Stimulated activated CD8-positive, alpha-beta memory T cell treated with anti-CD3 and anti-CD28 coated beads, Interleukin-15, amount 100 ng/mL, for 48 hours (primary cell): ENCODE measurements at regions not wholly inside any gene's neighbourhood (a gene's known extent, or its start where the extent isn't known, plus 50 kb on each side); places are given as distances from the start of the nearest gene placed in this dataset.

ENCODE experiments used
- DNase-seq, 2 donors: peaks; one replicate each; pipeline ENCODE4 v3.0.0-alpha.2; 2020; ENCODE audit warnings: low read depth in 2 of 2

DNA sequence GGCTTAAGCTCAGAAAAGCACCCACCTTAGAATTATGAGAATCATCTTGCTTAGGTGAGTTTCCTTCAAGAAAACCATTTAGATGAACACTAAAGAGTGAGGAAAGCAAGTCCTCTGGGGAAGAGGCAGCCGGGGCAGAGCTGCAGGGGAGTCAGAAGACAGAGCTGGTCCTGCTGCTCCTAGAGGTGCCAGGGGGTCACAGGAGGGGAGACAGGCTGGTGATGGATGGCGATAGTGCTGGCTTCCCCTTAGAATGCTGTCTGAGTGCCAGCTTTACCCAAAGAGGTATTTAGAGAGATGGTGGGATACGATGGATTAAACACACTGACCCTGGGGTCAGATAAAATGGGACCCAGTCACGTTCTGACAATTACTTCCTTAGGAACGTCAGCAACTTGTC lies 269.4 kb downstream of the TDRD15 start:
- DNase-seq, result no peak

DNA sequence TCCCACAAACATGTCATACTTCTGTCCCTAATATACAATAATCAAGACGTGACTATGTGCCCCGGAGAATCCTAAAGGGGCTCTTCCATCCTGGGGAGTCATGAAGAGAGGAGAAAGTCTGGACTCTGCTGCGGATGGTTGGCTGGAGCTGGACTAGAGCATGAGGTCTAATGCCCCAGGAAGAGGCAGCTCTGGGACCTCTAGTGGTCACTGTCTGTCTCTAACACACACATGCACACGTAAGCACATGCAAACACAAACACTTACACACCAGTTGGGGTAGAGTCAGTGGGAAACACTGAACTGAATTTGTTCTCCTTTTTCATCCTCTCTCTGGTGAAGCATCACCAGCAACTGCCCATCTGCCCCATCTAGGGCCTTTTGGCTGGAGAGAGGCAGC lies 271.6 kb downstream of the TDRD15 start:
- DNase-seq, result no peak

DNA sequence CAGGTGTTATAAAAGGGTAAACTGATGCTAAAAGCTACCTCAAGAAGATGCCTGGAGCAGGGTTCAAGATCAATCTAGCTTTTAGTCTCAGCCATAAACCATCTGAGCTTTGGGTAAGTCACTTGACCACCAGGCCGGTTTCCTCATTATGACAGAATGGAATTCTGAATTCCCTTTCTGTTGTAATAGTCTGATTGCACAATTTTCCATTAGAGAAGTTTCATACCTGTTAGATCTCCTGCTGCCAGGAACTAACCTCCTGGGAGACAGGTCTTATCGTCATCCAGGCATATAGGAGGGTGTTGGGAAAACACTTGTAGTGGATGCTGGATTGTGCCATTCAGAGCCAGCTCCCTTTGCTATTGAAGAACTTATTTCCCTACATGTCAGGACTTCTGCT lies 272.5 kb downstream of the TDRD15 start:
- DNase-seq, result no peak

DNA sequence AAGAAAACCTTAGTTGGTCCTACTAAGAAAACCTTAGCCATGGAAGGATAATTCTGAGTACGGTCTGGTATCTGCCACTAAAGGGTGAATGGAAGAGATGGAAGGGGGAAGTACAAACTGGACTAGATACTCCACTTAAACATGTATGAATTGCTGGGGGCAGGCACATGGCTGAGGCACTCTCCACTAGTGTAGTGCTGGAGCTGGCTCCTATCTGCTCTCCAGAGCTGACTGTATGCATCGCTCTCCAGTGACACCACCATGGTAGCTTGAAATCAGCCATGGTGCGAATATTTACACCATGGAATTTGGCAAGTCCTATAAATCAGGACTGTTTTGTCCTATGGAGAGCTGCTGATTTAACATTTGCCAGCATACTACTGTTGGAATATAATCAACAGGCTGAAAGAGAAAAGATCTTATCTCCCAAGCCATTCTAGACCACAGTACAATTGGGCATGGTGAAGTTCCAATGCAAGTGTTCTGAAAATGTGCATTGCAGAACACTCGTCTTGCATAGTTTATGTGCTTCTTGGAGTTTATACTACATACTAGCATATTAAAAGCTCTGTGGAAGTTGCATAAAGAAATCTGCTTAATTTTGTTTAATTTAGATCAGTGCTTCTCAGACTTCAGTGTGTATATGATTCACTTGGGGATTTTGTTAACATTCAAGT lies 277.4 kb downstream of the TDRD15 start:
- DNase-seq, result no peak

DNA sequence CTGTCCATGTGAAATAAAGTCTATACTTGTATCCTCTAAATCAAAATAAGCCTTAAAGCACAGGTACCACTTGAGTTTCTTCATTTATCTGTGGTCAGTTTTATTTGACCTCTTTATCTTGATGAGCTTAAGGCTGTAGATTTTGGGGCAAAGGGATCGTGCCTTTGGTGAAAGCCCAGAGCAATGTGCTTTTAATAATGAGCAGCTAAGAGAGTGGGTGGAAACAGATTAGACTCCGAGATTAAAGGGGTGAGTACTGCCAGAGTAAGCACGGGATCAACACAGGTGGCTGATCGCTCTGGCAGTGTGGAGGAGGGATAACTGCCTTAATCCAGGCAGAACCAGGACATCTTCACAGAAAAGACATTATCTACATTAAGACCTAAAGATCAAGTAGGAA lies 280.4 kb downstream of the TDRD15 start:
- DNase-seq, result no peak

DNA sequence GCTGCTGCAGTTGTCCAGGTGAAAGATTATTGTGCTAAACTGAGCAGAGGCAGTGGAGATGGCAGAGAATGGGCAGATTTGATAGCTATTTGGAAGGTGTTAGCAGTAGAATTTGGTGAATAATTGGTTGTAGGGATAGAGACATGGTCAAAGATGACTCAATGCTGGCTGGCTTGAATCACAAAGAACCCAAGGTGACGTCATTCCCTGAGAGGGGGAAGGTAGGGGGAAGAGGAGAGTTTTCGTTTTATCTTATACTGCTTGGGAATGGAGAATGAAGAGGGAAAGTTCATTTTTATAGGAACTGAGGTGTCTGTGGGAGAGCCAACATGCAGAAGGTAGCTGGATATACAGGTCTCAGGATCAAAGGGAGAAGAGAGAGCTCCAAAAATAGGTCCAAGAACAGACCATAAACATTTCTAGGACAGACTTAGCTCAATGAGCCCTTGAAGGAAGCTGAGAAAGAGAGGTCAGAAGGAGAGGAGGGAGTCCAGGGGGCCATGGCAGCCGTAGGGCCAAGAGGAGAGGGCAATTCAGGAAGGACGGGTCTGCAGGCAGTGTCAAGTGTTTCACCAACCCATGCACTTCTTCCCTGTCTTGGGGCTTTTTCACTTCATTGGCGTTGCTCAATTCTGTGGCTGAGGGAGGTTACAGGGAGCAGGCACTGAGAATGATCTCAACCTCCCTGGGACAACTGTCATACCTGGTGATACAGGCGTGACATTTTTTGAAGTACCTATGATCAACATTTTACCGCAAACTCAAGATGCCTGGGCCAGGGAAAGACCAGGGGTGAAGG lies 281.3 kb downstream of the TDRD15 start:
- no peak for DNase-seq

DNA sequence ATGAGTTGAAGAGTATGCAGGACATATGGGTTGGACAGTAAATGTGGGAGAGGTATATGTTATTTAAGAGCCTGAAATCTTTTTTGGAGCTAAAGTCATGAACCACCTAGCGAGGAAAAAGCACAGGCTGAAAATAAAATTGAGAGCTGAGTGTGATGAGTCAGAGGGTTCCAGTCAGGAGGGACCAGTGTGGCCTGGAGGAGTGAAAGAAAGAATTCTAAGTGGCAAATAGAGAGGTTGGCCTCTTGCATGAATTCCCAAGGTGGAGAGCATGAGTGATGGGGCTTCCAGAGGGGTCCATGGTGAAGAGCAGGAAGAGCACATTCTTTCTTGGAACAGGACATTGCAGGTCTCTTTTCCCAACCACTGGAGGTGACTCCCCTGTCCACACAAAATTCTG lies 282.6 kb downstream of the TDRD15 start:
- DNase-seq, result no peak

DNA sequence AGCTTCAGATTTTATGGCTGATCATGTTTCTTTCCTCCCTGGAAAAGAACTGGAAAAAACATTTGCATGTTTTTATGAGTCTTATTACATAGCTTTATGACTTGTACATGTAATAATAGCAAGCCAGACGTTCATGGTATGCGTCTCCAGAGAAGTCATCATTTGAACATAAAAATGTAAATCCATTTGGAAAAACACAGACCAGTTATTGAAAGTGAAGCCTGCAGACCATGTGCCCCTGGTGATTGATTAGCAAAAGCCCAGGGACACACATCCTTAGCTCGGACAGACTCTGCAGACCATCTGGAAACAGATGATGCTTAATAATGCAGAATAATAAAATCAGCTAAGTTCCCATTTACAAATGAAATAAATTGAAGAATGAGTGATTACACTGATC lies 283.1 kb downstream of the TDRD15 start:
- no peak for DNase-seq

DNA sequence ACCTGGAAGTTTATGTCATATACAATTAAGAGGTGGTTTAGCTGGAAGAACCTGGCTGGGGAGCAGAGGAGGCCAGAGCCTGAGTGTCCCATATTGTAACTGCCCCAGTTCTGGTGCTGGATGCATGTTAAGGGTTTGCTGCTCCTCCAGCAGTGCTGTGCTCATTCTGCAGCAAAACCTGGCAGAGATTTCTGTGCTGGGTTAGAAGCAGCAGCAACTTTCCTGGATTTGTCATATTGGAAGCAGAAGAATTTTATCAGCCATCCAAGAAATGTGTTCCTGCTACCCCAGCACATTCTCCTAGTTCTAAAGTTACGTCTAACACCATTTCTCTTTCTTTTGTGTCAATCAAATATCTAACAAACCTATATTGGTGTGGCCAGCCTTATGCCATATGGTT lies 284.1 kb downstream of the TDRD15 start:
- DNase-seq, result no peak

DNA sequence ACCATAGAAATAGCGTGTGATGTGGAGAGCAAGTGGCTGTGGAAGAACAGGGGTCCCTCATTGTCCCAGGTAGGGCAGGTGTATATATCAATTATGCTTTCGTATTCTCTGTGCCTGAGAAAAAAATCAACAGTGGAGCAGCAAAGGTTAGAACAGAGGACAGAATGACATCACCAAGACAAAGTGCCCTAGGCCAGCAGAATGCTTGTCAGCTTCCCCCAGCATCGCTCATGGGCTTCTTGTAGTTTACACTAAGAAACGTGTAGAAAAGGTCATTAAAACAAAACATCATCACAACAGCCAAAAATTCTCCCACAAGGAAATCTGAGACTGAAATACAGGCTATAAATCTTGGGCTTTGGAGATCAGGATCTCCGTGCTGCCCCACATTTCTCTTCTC lies 288.0 kb downstream of the TDRD15 start:
- no peak for DNase-seq

DNA sequence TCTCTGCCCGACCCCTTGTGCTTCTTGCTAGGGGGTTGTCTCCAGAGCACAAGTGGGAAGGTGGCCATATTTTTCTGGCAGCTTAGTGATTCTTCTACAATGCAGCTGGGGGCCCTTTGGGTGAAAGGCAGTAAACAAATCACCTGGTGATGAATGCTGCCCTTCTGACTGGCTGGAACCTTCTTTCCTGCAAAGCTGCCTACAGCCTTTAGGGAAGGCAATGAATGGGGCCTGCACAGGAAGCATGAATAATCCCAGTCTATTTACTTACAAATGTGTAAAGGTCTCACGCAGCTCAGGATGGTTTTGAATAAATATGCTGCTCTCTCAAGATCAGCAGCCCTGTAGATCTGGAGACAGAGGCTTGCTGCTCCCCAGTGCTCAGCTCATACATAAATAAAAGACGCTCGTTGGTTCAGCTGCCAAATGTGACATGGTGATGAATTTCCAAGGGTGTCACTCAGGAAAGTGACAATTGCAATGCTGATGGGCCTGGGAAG lies 289.2 kb downstream of the TDRD15 start:
- DNase-seq, result no peak

DNA sequence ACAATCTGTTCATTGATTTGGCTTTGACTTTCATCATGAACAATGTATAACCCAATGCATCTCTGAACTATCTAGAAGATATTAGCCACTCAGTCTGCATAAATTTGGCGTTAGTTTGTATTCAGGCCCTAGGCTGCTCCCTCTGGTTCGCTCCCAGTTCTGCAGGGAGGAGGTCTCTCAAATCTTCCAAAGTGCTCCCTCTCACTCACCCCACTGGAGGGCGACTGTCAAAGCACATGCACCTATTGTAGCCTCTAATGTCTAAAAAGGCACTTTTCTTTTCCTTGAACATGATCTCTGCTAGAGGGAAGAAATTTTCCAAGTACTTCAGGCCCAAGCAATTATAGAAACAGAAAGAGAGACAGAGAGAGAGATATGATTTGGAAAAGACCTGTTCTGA lies 291.5 kb downstream of the TDRD15 start:
- no peak for DNase-seq

DNA sequence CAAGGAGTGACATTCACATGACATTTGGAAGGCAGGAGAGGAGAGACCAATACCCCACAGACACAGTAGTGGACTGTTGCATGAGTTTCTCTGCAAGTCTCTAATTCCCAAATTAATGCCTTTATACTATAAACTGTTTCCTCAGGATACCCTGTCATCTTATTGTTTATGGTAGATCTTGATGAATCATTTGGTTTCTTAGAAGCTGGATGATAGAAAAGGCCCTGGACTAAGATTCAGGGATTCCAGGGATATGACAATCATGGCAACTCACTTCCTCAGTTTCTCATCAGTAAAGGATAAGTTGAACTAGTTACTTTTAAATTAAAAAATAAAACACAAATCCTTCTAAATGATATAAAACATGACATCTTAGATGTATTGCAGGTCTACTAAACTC lies 292.5 kb downstream of the TDRD15 start:
- DNase-seq, result no peak

DNA sequence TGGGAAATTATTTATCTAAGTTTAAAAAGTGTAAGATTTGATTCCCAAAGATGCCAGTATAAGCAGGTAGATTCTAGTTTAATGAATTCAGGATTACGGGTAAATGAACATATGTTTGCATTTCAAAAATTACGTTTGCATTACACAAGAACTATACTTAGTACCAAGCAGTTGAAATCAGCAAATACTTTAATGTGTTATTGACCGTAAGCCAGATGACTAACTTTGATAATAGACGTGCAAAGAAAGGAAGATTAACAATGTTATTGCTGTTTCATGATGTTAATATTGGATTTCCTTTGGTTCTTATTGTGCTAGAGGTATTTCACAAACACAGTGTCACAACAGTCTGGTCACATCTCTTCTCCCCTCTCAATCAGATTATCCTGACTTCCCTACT lies 294.7 kb downstream of the TDRD15 start:
- no peak for DNase-seq

DNA sequence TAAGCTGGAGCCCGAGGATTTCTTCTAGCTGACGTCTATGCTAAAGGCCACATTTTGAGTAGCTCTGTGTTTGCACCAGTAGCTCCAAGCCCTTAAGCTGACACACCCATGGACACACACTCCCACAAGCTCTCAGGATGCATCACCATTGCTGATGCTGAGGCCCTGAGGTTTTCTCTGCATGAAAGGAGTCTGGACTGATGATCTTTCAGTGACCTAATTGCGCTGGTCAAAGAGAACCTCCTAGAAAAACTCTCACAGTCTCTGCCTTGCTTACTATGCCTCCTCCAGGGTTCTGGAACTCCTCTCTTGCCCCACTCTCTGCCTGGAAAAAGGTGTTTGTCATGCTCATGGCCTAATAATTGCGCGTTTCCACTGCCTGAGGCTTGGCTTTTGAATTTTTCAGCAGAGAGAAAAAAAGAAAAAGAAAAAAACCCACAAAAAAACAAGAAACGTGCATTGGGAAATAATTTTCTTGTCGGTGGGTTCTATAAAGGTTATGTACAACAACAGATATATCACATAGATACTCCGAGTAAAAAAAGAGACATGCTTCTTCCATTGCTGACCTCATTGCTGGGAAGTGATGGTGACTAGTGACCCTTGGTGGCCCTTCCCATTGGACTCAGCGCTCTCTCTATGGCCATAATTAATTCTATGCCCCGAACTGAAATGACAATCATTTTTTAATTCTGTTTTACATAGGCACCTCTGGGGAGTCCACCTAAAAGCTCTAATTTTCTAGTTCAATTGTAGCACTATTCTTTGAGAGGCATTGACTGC lies 297.0 kb downstream of the TDRD15 start:
- DNase-seq, result no peak

DNA sequence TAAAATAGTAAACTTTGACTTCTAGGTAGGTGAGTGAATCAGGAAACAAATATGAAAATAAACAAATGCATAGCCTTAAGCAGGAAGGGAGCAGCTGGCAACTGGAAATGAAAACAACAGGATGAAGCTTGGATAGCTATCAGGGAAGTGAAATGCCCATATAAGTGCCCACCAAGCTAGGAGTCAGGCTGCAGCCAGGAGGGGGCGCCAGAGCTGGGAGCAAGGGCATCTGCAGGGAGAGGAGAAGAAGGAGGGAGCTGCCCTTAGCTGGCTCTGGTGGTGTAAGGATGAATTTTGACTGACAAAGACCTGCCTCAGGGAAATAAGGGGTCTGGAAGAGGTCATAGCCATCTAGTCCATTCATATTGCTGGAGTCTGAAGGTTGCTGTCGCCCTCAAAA lies 298.3 kb downstream of the TDRD15 start:
- DNase-seq, result no peak

DNA sequence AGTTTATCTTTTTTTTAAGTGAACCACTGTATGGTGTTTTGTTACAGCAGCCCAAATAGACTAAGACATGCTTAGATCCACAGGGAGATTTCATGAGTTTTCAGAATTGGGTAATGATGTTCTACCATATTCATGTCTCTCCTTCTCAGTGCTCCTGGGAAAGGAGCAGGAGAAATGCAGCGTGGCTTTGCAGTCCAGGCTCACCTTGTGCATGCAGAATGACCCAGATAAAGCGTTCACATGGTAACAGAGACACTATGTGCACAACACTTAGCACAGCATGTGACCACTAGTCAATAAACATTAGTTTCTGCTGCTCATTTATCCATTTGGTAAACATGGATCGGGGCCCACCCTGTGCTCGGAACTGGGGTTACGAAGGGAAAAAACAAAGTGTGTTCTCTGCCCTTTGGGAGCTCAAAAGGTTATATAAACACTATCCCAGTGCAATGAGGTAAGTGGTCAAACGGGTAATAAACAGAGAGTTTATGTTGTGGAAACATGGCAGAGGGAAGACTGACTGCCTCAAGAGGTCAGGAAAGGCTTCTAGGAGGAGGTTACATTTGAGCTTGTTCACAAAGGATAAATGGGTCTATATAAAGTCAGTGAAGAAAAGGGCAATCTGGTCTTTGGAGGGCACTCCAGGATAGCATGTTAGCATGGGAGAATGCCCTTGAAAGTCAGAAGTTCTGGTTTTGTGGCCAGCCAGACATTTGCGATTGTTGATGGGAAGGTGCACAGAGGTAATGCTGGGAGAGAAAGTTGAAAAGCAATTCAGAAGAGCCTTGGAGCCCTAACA lies 299.2 kb downstream of the TDRD15 start:
- no peak for DNase-seq

DNA sequence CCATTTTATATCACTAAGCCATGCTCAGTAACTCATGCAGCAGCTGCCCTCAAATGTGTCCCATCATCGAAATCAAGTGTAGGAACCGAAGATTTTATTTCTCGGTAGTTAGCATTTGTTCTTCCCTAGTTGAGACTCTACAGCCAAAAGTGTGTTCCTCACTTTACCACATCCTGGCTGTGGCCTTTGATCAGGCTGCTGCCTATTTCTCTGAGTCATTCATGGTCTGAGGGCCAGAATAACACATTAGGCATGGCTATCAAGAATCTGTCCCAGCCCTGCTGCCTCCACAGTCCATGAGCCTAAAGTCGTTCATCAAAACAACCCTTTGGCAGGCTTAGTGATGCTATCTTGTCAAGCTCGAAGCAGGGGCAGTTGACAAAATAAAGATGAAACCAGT lies 300.1 kb downstream of the TDRD15 start:
- no peak for DNase-seq

DNA sequence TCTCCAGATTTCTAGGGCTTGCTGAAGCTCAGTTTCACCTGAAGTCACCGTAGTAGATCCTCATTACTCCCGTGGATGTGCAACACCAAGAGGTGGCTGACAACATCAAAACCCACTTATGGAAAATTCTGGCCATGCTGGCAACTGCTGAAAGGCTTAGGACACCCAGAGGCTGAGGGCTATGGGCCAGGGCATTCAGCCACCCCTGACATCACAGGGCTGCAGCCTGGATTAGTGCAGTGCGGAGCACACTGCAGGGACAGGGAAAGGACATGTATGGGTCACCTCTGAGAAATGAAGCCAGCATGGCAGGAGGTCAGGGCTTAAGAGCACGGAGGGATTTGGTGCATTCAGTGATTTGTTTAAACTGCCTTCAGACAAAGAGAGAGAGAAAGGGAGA lies 300.6 kb downstream of the TDRD15 start:
- no peak for DNase-seq

DNA sequence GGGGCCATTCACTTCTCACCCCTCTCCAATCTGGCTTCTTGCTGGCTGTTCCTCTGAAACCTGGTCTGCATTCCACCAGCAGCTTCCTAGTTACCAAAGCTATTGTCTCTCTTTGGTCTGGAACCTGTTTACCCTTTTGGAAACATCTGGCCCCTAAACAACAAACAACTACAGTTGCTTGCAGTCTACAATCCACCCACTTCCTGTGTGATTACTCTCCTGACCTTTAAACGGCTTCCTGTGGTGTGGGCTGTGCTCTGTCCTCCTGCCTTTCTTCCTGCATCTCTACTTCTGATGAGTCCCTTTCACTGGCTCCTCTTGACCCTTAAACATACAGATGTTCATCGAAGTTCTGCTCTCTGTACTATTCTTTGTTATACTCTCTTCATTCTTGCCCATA lies 303.8 kb downstream of the TDRD15 start:
- no peak for DNase-seq

DNA sequence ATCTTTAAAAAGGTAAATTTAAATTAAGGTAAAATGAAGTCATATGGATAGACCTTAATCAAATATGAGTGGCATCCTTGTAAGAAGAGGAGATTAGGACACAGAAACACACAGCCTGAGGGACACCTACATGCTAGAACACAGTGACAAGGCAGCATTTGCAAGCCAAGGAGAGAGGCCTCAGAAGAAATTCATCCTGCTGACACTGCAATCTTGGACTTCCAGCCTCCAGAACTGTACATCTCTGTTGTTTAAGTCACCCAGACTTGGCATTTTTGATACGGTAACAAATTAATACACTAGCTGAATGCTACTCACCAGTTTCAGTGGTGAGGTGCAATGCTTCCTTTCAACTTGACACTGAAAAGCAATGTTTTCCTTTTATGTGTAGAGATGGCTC lies 305.0 kb downstream of the TDRD15 start:
- no peak for DNase-seq

DNA sequence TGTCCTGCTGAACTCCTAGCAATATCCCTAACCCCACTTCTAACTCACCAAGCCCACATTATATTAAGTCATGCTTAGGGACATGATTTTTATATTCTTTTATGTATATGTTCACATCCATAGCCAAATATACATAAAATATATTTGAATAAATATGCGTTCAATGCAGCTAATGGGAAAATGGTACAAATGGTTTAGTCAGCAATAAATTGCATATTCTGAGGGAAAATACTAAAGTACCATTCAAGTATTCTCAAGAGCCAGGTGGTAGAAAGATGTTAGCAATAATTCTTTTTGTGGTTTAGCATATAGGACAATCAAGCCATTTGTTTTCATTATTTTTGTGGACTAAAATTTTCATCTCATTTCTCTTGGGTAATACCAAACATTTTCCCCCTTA lies 306.0 kb downstream of the TDRD15 start:
- no peak for DNase-seq
